GM19372 (cell line): ENCODE measurements at regions not wholly inside any gene's neighbourhood (a gene's known extent, or its start where the extent isn't known, plus 50 kb on each side); places are given as distances from the start of the nearest gene placed in this dataset.
"Not testable (repeated sequence)": the region's sequence is repeated elsewhere in the genome, so short reads cannot be mapped to it uniquely, and the experiment has no call there.

Source experiments
- ATAC-seq: cut with Tn5 transposase; IDR thresholded peaks from one replicate; pipeline ENCODE4 v1.9.1; 2021; ENCODE audit warnings: mild to moderate bottlenecking, low read depth, moderate library complexity; ENCODE audit not compliant: unreplicated experiment

DNA sequence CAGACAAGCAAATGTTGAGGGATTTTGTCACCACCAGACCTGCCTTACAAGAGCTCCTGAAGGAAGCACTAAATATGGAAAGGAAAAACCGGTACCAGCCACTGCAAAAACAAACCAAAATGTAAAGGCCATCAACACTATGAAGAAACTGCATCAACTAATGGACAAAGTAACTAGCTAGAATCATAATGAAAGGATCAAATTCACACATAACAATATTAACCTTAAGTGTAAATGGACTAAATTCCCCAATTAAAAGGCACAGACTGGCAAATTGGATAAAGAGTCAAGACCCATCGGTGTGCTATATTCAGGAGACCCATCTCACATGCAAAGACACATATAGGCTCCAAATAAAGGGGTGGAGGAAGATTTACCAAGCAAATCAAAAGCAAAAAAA is 173.2 kb upstream of the KCNMB2 start:
- ATAC-seq: not testable (repeated sequence)

DNA sequence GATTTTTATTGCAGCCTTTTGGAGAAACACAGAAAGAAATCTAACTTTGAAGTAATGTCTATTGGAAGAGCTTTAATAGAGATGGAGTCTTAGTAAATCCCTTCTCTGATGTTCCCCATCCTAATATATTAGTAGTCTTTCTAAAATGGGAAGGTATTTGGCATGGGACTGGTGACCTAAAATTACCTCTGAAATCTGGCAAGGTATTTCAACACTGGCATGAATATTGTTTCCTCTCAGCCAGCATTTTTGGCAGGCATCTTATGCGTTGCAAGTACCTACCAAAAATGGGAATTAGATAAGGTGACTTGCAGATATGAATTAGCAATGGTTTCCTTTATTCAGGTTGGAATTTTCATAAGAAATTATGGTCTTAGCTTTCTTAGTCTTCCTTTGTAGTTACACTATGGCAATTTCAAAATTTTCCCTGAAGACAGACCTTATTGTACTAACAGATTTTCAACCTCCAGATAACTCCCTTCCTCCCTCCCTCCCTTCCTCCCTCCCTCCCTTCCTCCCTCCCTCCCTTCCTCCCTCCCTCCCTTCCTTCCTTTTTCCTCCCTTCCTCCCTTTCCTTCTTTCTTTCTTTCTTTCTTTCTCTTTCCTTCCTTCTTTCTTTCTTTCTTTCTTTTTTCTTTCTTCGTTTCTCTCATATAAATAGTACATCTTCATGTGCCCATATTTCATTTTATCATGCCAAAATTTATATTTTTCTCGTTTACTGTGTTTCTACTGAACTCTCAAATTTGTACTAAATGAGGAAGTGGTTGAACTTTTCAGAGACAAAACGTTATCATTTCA is 168.2 kb upstream of the KCNMB2 start:
- no peak for ATAC-seq

DNA sequence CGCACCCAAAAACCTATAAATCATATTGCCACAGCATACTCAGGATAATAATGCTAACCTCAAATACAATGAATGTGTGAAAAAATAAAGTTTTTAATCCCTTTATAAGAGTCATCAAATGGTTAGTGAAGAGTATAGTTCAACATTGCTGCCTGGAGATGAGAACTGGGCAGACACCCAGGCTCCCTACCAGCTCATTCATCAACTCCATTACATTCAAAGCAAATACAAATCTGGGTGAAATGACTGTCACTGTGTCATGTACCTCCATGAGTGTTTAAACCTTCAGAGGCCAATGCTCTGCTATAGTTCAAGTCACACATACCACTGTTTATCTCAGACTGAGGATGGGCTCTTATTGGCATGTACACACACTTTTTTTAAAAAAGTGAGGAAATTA is 167.2 kb upstream of the KCNMB2 start:
- no peak for ATAC-seq

DNA sequence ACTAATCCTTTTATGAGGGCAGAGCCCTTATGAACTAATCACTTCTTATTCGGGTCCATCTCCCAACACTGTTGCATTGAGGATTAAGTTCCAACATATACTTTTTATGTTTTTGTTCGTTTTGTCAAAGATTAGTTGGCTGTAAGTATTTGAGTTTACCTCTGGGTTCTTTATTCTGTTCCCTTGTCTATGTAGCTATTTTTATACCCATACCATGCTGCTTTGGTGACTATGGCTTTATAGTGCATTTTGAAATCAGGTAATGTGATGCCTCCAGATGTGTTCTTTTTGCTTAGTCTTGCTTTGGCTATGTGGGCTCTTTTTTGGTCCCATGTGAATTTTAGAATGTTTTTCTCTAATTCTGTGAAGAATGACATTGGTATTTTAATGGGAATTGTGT is 166.4 kb upstream of the KCNMB2 start:
- no peak for ATAC-seq

DNA sequence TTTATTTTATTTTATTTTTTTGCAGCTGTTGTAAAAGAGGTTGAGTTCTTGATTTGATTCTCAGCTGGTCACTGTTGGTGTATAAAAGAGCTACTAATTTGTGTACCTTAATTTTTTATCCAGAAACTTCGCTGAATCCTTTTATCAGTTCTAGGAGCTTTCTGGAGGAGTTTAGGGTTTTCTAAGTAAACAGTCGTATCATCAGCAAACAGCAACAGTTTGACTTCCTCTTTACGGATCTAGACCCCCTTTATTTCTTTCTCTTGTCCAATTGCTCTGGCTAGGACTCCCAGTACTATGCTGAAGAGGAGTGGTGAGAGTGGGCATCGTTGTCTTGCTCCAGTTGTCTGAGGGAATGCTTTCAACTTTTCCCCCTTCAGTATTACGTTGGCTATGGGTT is 165.8 kb upstream of the KCNMB2 start:
- ATAC-seq: no peak

DNA sequence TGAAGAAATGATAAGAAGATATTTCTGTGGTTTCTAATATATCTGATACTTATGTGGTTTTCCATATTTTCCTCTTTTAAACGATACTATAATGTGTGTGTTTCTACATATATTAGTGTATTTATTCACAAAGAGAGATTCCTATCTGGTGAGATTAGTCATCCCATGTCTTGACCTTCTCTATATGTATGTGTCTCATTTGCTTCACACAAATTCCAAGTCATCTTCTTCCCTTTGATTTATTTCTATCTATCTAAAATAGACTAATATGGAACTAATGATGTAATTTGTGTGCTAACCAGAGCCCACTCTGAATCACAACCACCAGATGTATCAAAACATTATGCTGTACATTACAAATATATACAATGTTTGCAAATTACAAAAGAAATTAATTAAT is 154.7 kb upstream of the KCNMB2 start:
- ATAC-seq: no peak

DNA sequence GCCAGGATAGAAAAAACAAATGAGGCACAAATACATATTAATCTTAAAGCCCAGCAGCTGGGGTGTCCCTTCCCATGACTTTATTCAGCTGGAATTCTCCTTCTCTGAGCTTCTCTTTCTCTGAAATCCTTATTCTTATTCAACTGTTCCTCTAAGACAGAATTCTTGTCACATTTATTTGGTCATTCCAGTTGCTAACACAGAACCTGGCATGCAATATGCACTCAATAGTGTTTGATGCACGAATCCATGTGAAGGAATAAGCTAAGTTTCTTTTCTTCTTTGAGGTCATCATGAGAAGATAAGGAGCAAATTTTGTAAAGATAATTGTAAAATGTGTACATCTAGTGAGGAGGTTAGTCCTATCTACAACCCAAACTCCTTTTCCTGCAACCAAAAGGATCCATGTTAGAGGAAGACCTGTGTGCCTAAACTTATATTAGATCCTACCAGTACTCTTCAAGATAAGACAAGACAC is 154.2 kb upstream of the KCNMB2 start:
- no peak for ATAC-seq

DNA sequence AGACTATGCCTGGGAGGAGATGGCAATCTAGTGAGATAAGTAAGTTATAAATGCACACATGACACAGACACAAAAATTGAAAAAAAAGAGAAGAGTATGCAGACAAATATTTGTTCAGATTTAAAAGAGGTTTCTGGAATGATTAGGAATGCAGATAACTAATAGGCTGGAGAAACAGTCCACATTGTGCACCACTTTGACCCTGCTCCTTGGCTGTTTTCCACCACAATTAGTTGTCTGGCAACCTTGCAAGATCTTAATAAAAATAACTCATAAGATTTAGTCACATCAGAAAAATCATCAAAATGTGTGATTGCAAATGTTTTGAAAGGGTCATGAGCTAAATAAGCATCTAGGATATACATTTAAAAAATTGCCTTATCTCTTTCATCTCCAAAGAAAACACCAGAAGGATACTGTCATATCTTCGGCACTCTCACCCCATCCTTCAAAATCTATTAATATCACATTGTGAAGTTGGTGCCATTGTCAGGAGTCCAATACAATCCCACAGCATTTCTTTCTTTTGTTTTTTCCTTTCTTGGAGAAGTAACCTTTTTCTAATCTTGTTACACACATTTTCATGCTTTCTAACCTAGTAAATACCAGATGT is 153.7 kb upstream of the KCNMB2 start:
- no peak for ATAC-seq

DNA sequence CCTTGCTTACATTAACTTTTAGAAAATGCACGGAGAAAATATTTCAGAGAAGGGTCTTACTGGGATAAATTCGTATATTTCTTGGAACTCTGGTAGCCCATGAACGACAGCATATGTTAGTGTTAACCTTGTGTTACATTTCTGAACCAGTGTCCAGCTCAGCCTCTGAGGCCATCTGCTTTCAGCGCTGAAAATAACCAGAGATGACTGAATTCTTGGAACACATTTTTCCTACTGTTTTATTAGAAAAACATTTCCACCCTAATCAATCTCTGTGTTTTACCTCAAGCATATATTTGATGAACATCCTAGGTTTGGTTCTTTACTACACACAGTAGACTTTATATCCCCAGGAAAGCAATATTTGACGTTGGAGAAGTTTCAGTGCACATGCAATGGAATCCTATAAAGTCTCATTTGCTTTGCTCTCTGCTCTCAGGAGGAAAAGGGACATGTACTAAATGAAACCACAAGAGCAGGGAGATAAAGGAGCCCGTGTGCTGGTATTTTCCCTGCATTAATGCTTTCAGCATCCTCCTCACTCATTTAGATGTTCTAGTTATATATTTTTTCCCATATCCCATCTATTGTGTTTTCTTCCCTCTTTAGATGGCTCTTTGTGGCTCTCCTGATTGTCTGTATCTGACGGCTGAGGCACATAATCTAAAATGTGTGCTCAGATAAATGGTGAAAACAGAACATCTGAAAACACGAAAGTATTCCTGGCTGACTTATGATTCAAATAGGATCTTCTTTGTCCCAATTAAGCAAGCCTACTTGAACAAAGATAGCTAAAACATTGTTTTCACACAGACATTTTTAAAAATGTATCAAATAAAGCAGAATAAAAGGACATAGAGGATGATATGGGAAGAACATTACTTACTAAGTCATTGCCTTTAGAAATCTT is 151.7 kb upstream of the KCNMB2 start:
- no peak for ATAC-seq

DNA sequence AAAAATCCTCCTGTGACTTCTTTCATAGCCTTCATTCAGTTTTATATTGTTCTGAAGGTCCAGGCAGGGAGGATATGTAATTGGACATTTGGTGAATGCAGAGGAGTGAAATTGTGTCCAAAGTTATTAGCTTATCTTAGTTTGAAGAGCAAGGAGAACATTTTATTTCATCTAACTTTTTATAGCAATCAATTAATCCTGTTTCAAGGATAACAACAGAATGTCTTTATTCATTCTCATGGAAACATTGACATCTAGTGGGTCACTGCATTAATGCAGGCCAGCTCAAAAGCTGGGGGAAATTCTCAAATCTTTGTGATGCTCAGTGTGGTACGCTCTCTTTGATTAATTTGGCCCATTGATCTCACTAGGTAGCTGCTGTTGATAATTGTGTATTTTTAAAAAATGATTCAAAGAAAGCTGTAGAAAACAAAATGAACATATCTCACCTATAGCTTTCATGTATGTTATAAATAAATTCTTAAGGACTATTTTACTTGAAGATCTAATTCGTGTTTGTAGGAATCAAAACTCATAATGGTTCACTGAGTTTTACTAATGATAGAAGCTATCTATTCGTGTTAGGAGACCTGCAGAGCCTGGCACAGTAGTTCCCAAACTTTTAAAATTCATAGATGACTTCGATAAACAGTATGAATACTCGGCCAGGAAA is 150.8 kb upstream of the KCNMB2 start:
- peak; percentile 62 for ATAC-seq

DNA sequence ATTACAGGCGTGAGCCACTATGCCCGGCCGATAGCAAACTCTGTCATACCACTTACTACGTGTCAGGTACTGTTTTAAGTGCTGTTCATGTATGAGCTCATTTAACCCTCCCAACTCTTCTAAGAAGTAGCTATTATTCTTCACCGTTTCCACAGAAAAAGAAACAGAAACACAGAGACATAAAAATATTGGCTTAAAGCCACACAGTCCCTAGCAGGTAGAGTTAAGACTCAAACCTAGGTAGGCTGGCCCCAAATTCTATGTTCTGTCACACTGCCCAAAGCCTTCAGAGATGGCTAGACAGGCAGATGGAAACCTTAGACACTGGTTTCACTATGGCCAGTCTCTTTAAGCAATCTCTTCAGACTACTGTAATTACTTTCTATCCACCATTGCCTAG is 149.8 kb upstream of the KCNMB2 start:
- no peak for ATAC-seq

DNA sequence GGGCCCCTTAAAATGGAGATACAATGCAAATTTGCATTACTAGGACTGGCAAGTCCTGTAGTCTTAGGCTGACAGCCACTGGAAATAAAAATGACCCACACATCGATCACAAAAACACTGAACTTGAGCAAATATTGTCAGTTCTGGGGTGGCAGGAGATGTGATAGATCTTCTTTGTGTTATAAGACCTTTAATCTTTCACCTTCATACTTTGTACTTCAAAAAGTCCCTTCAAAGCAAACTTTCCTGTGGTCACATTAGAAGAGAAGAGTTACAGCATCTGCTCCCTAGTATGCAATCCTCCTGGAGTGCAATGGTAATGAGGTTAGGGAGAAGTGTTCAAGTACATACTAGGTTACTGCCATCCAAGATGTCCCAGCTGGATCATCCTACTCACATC is 149.4 kb upstream of the KCNMB2 start:
- ATAC-seq: no peak

DNA sequence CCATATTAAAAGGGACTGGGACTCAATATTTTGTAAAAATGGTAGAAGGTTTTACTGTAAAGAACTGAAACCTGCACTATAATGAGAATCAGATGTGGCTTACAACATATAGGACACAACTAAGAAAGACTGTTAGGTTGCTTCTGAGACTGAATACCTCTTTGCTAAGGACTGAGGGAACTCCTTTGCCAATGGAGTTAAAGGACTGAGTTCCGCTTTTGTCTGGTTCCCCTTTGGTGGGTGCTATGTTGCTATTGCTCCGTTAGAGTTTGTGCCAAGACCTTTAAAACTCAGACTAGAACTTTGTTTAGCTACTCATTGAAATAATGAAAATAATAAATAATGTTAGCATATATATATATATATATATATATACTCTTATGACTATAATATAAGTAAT is 147.8 kb upstream of the KCNMB2 start:
- ATAC-seq: no peak

DNA sequence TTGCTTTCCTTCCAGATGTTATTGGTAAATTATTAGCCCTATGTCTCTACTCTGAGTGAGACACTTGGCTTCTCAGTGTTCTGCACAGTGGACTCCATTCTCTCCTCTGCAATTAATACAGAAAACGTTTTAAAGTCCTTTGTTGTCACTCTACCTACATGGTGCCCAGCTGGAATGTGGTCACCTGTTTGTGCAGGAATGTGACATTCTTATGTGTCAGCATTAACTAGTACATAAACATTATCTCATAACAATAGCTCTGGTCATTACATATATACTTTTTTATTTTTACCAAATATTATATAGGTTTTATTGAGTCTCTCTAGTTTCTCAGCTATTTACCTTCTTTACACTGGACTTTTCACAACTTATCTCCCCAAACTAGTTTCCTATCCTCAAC is 147.0 kb upstream of the KCNMB2 start:
- no peak for ATAC-seq

DNA sequence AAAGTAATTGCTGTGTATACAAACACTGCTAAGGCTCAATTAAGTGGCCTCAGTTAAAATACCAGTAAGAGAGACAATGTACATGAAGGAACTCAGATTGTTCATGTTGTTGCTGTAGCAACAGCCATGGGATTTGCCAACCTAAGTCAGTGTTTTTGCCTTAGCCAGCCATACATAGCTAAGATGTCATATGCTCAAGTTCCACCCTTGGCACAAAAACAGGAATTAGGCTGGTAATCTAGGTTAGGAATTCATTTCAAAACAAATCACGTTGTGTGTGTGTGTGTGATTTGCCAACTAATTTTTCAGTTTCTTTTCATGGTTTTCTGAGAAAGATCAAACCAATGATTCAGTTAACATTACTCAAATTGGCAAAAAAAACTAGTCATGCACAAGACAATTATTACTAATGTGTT is 143.7 kb upstream of the KCNMB2 start:
- no peak for ATAC-seq

DNA sequence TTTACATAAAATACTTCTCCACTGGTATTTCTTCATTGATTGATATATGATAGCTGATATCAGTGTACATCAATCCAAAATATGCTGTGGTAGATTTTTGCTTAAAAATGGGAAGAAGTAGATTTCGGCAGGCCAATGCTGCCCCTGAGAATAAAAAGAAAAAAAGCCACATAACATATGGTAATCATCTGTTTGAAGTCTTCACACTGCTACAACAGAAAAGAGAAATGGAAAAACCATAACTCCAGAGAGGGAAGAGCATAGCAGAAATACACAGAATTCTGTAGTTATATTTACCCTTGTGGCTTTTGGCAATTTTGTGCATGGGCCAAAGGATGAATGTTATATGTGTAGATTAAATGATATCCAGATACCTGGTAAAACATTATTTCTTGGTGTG is 143.1 kb upstream of the KCNMB2 start:
- ATAC-seq: no peak

DNA sequence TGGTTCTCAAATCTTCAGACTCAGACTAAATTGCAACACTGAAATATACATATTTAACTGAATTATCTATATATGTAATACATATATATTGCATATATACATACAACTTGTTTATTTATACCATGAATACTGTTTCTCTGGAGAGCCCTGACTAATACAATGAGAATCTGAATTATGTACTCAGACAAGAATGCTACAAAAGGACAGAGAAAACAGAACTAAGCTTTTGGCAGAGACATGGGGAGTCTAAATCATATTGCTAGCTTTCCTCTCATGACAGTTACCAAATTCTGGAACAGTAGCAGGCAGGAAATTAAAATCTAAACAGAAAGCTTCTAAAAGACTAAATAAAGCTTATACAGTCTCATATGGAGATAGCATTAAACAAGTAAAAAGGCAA is 142.4 kb upstream of the KCNMB2 start:
- ATAC-seq: no peak

DNA sequence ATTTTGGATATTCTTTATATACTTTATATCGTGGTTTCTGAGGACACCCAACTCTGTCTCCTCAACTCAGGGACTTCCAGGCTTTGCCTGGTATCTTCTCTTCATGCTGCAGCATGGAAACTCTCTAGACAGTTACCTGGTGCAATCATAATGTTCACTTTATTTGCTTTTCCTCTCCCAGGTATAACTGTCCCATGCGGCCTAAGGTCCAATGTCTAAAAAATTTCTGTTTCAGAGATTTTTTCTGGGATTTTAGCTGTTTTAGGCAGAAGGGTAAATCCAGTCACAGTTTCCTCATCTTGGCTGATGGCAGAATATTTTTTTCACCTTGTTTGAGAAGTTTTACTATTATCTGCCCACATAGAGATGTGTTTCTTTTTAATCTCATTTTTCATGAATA is 139.9 kb upstream of the KCNMB2 start:
- ATAC-seq: no peak

DNA sequence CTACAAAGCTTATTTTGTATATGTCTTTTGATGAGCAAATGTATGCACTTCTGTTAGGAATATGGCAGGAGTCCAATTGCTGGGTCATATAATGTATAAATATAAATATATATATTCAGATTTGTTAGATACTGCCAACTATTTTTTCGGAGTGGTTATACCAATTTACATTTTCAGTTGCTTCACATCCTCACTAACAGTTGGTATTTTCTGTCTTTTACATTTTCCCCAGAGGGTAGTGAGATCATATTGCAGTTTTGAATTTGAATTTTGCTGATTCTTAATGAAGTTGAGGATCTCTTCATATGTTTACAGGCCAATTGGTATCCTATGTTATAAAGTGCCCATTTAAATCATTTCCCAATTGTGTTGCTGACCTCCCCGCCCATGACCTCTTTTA is 139.0 kb upstream of the KCNMB2 start:
- no peak for ATAC-seq

DNA sequence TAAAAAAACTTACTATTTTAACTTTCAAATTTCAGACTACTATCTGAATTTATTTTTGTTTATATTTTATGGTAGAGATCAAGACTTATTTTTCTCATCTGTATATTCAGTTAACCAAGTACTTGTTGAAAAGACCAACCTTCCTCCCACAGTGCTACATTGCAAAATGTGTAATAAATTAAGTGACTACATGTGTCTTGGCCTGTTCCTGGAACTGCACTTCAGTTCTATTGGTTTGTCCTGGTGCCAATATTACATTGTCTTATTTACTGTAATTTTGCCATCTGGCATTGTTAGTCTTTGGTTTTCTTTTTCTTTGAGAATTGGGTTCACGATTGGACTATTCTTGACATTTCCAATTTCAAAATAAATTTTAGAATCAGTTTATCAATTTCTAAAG is 138.4 kb upstream of the KCNMB2 start:
- ATAC-seq: no peak

DNA sequence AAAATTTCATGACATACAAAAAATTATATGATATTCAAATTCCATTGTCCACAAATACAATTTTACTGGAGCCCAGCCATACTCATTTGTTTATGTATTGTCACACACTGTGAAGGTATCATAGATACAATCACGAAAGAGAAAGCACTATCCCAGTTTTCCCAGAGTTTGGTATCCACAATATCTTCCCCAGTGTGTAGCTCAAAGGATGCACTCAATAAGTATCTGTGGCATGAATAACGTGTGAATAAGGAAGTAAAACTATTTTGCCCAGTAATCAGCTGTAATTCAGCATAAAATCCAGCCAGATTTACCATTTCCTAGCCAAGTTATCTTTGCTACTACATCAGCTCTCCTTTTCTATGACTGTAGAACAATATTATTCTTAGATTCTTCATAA is 131.3 kb upstream of the KCNMB2 start:
- ATAC-seq: no peak
